Adrenal gland (tissue), 5 donors: ENCODE measurements at regions not wholly inside any gene's neighbourhood (a gene's known extent, or its start where the extent isn't known, plus 50 kb on each side); places are given as distances from the start of the nearest gene placed in this dataset.
"Not testable (repeated sequence)": the region's sequence is repeated elsewhere in the genome, so short reads cannot be mapped to it uniquely, and the experiment has no call there.

Source experiments
- POLR2A ChIP-seq, 2 donors: fragments of 450-650 bp; IDR thresholded peaks; one replicate each; pipeline ENCODE4 v1.6.1; 2017; ENCODE audit warnings: antibody characterized with exemption in 2 of 2, mild to moderate bottlenecking in 2 of 2, moderate library complexity in 1 of 2
- TF ChIP-seq, protein P1 (sequence below), 6 experiments: fragments of 450-650 bp in 4 of 6; fragments of 200-600 bp in 2 of 6; sonication (generic) in 1 of 6; IDR thresholded peaks; 1 replicate in 5 of 6; 2 replicates in 1 of 6; pipeline versions ENCODE4 v1.5.1 to v1.8.0; 2016 to 2021; ENCODE audit warnings: antibody characterized with exemption in 6 of 6, mild to moderate bottlenecking in 2 of 6, moderate library complexity in 1 of 6
- donor health status: DM: no; HTN: no; CAD: no.

DNA sequence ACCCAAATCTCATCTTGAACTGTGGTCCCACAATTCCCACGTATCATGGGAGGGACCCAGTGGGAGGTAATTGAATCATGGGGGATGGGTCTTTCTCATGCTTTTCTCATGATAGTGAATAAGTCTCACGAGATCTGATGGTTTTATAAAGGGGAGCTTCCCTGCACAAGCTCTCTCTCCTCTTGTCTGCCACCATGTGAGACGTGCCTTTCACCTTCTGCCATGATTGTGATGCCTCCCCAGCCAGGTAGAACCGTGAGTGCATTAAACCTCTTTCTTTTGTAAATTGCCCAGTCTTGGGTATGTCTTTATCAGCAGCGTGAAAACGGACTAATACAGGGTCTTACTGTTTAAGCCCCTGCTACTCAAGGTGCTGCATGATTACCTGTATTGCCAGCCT, 98.8 kb upstream of the PDHA1 start:
- TF ChIP-seq, protein P1, sequence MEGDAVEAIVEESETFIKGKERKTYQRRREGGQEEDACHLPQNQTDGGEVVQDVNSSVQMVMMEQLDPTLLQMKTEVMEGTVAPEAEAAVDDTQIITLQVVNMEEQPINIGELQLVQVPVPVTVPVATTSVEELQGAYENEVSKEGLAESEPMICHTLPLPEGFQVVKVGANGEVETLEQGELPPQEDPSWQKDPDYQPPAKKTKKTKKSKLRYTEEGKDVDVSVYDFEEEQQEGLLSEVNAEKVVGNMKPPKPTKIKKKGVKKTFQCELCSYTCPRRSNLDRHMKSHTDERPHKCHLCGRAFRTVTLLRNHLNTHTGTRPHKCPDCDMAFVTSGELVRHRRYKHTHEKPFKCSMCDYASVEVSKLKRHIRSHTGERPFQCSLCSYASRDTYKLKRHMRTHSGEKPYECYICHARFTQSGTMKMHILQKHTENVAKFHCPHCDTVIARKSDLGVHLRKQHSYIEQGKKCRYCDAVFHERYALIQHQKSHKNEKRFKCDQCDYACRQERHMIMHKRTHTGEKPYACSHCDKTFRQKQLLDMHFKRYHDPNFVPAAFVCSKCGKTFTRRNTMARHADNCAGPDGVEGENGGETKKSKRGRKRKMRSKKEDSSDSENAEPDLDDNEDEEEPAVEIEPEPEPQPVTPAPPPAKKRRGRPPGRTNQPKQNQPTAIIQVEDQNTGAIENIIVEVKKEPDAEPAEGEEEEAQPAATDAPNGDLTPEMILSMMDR (IDR thresholded peaks at IDR 0.05) = not testable (repeated sequence)
- not testable (repeated sequence) for TF ChIP-seq POLR2A (IDR thresholded peaks at IDR 0.05)
